ENCODE measurements at regions not wholly inside any gene's neighbourhood (a gene's known extent, or its start where the extent isn't known, plus 50 kb on each side); places are given as distances from the start of the nearest gene placed in this dataset.

- TF ChIP-seq CTCF (IDR thresholded peaks at IDR 0.05) (no peak), POLR2A (IDR thresholded peaks at IDR 0.05) (no peak)
These were observed 189.4 kb downstream of the MN1 start for GRCh38 chr22:27612115-27612514.

Data from Peyer's patch (tissue), 4 donors.